ENCODE measurements at regions not wholly inside any gene's neighbourhood (a gene's known extent, or its start where the extent isn't known, plus 50 kb on each side); places are given as distances from the start of the nearest gene placed in this dataset.

- TF ChIP-seq EP300 (IDR thresholded peaks at IDR 0.05; ENCODE audit: borderline replicate concordance in 1 of 2, low read depth in 2 of 2, low read length in 2 of 2) (no peak), CREB1 (IDR thresholded peaks at IDR 0.05) (no peak), POLR2AphosphoS5 (IDR thresholded peaks at IDR 0.05; ENCODE audit: low read depth, low read length) (no peak), TBP (IDR thresholded peaks at IDR 0.05; ENCODE audit: low read depth, low read length) (no peak), RBBP5 (IDR thresholded peaks at IDR 0.05; ENCODE audit: borderline replicate concordance, low read depth, low read length) (no peak), RFX5 (IDR thresholded peaks at IDR 0.05; ENCODE audit: borderline replicate concordance, low read depth, low read length) (no peak), CTCF (IDR thresholded peaks at IDR 0.05; ENCODE audit: control extremely low read depth in 1 of 3, insufficient read depth in 1 of 3, low read depth in 1 of 3, low read length in 3 of 3) (no peak), CTBP2 (IDR thresholded peaks at IDR 0.05; ENCODE audit: borderline replicate concordance, insufficient read depth, insufficient read length, low read length) (no peak), CHD2 (IDR thresholded peaks at IDR 0.05; ENCODE audit: low read length) (no peak), MAX (IDR thresholded peaks at IDR 0.05) (no peak), SP1 (IDR thresholded peaks at IDR 0.05; ENCODE audit: low read depth, low read length) (no peak), EZH2 (IDR thresholded peaks at IDR 0.05; ENCODE audit: low read depth, low read length, severe bottlenecking) (no peak), POLR2A (IDR thresholded peaks at IDR 0.05; ENCODE audit: control extremely low read depth in 1 of 2, low read depth in 2 of 2, low read length in 2 of 2) (no peak)
These were observed 134.6 kb upstream of the ADAMTS18 start for GRCh38 chr16:77569406-77569805.

Data from H1 (cell line).